ENCODE measurements at regions not wholly inside any gene's neighbourhood (a gene's known extent, or its start where the extent isn't known, plus 50 kb on each side); places are given as distances from the start of the nearest gene placed in this dataset.

DNA sequence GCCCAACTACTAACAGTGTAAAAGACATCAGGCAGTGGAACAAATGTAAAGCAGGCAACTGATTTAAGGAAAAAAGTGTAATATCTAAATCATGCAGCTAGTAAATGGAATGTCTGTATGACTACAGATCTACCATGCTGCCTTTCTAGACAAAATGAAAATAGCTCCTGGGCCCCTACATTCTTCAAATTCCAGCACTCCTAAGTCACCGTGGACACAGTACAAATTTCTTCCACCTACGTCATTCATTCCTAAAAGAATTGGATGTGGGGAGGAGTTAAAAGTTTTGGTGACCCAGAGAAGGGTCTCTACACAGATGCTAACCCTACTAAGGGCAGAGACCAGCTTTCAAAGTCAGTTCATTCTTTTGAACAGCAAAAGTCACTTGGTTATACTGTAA lies 137.2 kb upstream of the ARHGEF9 start (continued):
- TF ChIP-seq, protein P1, sequence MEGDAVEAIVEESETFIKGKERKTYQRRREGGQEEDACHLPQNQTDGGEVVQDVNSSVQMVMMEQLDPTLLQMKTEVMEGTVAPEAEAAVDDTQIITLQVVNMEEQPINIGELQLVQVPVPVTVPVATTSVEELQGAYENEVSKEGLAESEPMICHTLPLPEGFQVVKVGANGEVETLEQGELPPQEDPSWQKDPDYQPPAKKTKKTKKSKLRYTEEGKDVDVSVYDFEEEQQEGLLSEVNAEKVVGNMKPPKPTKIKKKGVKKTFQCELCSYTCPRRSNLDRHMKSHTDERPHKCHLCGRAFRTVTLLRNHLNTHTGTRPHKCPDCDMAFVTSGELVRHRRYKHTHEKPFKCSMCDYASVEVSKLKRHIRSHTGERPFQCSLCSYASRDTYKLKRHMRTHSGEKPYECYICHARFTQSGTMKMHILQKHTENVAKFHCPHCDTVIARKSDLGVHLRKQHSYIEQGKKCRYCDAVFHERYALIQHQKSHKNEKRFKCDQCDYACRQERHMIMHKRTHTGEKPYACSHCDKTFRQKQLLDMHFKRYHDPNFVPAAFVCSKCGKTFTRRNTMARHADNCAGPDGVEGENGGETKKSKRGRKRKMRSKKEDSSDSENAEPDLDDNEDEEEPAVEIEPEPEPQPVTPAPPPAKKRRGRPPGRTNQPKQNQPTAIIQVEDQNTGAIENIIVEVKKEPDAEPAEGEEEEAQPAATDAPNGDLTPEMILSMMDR (IDR thresholded peaks at IDR 0.05 in 2 of 3, conservative IDR thresholded peaks at IDR 0.05 in 1 of 3; ENCODE audit: borderline replicate concordance in 1 of 3, insufficient read depth in 1 of 3, low read depth in 2 of 3, low read length in 2 of 3): no peak
- no peak for TF ChIP-seq JUND (IDR thresholded peaks at IDR 0.05)

DNA sequence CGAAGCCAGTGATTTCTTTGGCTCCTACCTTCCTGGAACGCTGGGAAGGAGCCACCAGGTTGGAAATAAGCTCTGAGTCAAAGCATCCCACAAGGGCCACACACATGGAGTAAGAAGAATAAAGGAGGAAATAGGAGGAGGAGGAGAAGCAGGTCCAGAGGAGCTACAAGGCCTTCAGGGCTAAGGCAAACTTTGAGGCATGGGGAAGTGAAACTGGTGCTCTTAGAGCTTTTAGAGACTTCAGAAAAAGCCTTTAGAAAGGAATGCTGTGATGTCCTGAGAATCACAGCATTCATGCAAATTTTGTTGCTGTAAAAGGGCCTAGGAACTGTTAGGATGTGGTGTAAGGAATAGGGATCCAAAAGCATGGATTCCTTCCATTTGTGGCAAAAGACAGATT lies 135.9 kb upstream of the ARHGEF9 start:
- Histone ChIP-seq H3K36me3 (ENCODE audit: control insufficient read depth in 1 of 2, insufficient read depth in 2 of 2, low read length in 2 of 2) (no peaks in the 10 kb centered on the region), H3K4me2 (ENCODE audit: low read length) (no peak overlapping the region), H3K9me3 (ENCODE audit: control insufficient read depth in 1 of 2, insufficient read depth in 1 of 2, low read depth in 1 of 2, low read length in 2 of 2) (no peaks in the 10 kb centered on the region), H2AFZ (ENCODE audit: low read depth, low read length, poor library complexity, severe bottlenecking) (no peak overlapping the region), H3K4me3 (replicated peaks in 1 of 2; ENCODE audit: low read depth in 1 of 2, low read length in 2 of 2) (no peak overlapping the region), H3K27me3 (ENCODE audit: insufficient read depth, low read length) (no peaks in the 10 kb centered on the region), H3K4me1 (ENCODE audit: control insufficient read depth in 1 of 2, insufficient read depth in 2 of 2, low read length in 2 of 2) (peaks cover 0 to 10% of the 10 kb centered on the region in 2 experiments; a peak in 1 of 4 replicates), H3K79me2 (ENCODE audit: insufficient read depth, low read length) (no peaks in the 10 kb centered on the region), H3K27ac (ENCODE audit: low read depth, low read length) (no peak overlapping the region), H4K20me1 (ENCODE audit: insufficient read depth) (no peaks in the 10 kb centered on the region), H3K9me2 (ENCODE audit: insufficient read depth) (no peaks in the 10 kb centered on the region), H3K9ac (ENCODE audit: low read length) (no peak overlapping the region)
- ATAC-seq (no peak), DNase-seq (ENCODE audit: low read depth, low spot score) (no peak)
- intact Hi-C loops (cut with micrococcal nuclease): no loop called here
- BruUV-seq (replicated peaks): no TSS peak
- ChIA-PET CTCF (no interaction called here), RAD21 (ENCODE audit: low non-redundant PET in 1 of 2, low total read pairs in 2 of 2, uncharacterized antibody in 2 of 2, unreplicated experiment in 2 of 2) (interaction anchor here in 1 of 2 experiments (0.6 kb wide), 1 partner anchor 179 kb away, joined by 5 read pairs; no protein-coding TSS in a partner anchor), POLR2A (no interaction called here)
- TF ChIP-seq FOSL1 (IDR thresholded peaks at IDR 0.05; ENCODE audit: low read depth) (no peak), ELF1 (IDR thresholded peaks at IDR 0.05; ENCODE audit: borderline replicate concordance, low read depth) (no peak)

DNA sequence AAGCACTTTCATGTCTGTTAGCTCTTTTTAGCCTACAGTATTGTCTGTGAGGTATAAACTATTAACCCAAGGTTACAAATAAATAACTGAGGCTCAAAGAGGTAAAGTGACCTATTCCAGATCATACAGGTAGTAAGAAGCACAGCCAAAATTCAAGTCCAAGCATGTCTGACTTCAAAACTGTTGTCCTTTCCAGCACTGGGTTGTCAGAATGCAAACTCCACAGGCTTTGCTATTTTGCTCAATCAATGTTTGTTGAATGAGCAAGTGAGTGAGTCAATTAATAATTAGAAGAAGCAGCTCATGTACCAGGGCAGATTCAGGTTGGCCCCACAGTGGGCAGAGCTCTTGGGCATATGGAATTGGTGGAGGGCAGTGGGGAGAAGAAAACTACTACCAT lies 134.1 kb upstream of the ARHGEF9 start:
- Histone ChIP-seq H3K4me2 (ENCODE audit: low read length) (no peak overlapping the region), H3K9me3 (ENCODE audit: control insufficient read depth in 1 of 2, insufficient read depth in 1 of 2, low read depth in 1 of 2, low read length in 2 of 2) (no peaks in the 10 kb centered on the region), H3K79me2 (ENCODE audit: insufficient read depth, low read length) (no peaks in the 10 kb centered on the region), H3K27me3 (ENCODE audit: insufficient read depth, low read length) (no peaks in the 10 kb centered on the region), H3K9me2 (ENCODE audit: insufficient read depth) (no peaks in the 10 kb centered on the region), H3K4me1 (ENCODE audit: control insufficient read depth in 1 of 2, insufficient read depth in 2 of 2, low read length in 2 of 2) (peaks cover 0 to 10% of the 10 kb centered on the region in 2 experiments; a peak in 1 of 4 replicates), H2AFZ (ENCODE audit: low read depth, low read length, poor library complexity, severe bottlenecking) (no peak overlapping the region), H3K27ac (ENCODE audit: low read depth, low read length) (no peak overlapping the region), H4K20me1 (ENCODE audit: insufficient read depth) (no peaks in the 10 kb centered on the region), H3K36me3 (ENCODE audit: control insufficient read depth in 1 of 2, insufficient read depth in 2 of 2, low read length in 2 of 2) (no peaks in the 10 kb centered on the region), H3K9ac (ENCODE audit: low read length) (no peak overlapping the region), H3K4me3 (replicated peaks in 1 of 2; ENCODE audit: low read depth in 1 of 2, low read length in 2 of 2) (no peak overlapping the region)
- ChIA-PET POLR2A (no interaction called here), CTCF (interaction anchor here (1.2 kb wide), 1 partner anchor 11 kb away, joined by 3 read pairs; no protein-coding TSS in a partner anchor), RAD21 (ENCODE audit: low non-redundant PET in 1 of 2, low total read pairs in 2 of 2, uncharacterized antibody in 2 of 2, unreplicated experiment in 2 of 2) (no interaction called here)
- no peak for TF ChIP-seq SRF (IDR thresholded peaks at IDR 0.05; ENCODE audit: low read depth)
- no peak for TF ChIP-seq SIN3A (IDR thresholded peaks at IDR 0.05; ENCODE audit: low read depth)
- TF ChIP-seq FOSL1 (IDR thresholded peaks at IDR 0.05; ENCODE audit: low read depth): no peak
- TF ChIP-seq, protein P2, sequence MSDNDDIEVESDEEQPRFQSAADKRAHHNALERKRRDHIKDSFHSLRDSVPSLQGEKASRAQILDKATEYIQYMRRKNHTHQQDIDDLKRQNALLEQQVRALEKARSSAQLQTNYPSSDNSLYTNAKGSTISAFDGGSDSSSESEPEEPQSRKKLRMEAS (IDR thresholded peaks at IDR 0.05): no peak
- TF ChIP-seq, protein P3, sequence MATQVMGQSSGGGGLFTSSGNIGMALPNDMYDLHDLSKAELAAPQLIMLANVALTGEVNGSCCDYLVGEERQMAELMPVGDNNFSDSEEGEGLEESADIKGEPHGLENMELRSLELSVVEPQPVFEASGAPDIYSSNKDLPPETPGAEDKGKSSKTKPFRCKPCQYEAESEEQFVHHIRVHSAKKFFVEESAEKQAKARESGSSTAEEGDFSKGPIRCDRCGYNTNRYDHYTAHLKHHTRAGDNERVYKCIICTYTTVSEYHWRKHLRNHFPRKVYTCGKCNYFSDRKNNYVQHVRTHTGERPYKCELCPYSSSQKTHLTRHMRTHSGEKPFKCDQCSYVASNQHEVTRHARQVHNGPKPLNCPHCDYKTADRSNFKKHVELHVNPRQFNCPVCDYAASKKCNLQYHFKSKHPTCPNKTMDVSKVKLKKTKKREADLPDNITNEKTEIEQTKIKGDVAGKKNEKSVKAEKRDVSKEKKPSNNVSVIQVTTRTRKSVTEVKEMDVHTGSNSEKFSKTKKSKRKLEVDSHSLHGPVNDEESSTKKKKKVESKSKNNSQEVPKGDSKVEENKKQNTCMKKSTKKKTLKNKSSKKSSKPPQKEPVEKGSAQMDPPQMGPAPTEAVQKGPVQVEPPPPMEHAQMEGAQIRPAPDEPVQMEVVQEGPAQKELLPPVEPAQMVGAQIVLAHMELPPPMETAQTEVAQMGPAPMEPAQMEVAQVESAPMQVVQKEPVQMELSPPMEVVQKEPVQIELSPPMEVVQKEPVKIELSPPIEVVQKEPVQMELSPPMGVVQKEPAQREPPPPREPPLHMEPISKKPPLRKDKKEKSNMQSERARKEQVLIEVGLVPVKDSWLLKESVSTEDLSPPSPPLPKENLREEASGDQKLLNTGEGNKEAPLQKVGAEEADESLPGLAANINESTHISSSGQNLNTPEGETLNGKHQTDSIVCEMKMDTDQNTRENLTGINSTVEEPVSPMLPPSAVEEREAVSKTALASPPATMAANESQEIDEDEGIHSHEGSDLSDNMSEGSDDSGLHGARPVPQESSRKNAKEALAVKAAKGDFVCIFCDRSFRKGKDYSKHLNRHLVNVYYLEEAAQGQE (IDR thresholded peaks at IDR 0.05; ENCODE audit: low read depth): no peak
- TF ChIP-seq POLR2A (IDR thresholded peaks at IDR 0.05; ENCODE audit: borderline replicate concordance, extremely low read depth, insufficient read depth, insufficient read length): no peak
- TF ChIP-seq ELF1 (IDR thresholded peaks at IDR 0.05; ENCODE audit: borderline replicate concordance, low read depth): no peak
- no peak for TF ChIP-seq ZFX (IDR thresholded peaks at IDR 0.05)
- no peak for TF ChIP-seq CBX3 (IDR thresholded peaks at IDR 0.05; ENCODE audit: low read depth)
- TF ChIP-seq TCF7L2 (IDR thresholded peaks at IDR 0.05; ENCODE audit: borderline replicate concordance, extremely low read depth, insufficient read depth, insufficient read length): no peak
- no peak for DNase-seq (ENCODE audit: low read depth, low spot score)
- intact Hi-C loops (cut with micrococcal nuclease): no loop called here
- no TSS peak for BruUV-seq (replicated peaks)
- ATAC-seq: no peak
